Endothelial cell of umbilical vein (primary cell): ENCODE measurements at regions not wholly inside any gene's neighbourhood (a gene's known extent, or its start where the extent isn't known, plus 50 kb on each side); places are given as distances from the start of the nearest gene placed in this dataset.

Experiments used
- BruUV-seq: library from RNA; stranded (reverse); fragments of 400-500 nt; replicated peaks from 2 replicates; lab custom pipeline; 2021; lab: Mats Ljungman, UMichigan
- CTCF ChIA-PET: fragments of 300-600, 350-600 bp; sonication (Branson Sonifier 250); formaldehyde crosslinking; loops from one replicate; lab custom pipeline; 2021; ENCODE audit warnings: antibody characterized with exemption, inconsistent platforms; lab: Charles Lee
- POLR2A ChIA-PET: fragments of 300-600, 350-600 bp; sonication (Branson Sonifier 250); formaldehyde crosslinking; loops from one replicate; lab custom pipeline; 2021; ENCODE audit warnings: antibody characterized with exemption, inconsistent platforms; lab: Charles Lee
- DNase-seq: peaks from one replicate; pipeline ENCODE4 v3.0.0-alpha.2; 2011; ENCODE audit warnings: low read depth, low spot score
- FAIRE-seq: peaks from 2 replicates; lab custom pipeline; 2011; peaks lifted over from hg19 to GRCh38; lab: Jason Lieb, UNC
- H2AFZ ChIP-seq: 2 replicates; pipeline ENCODE4 v1.6.0; 2012; ENCODE audit warnings: low read depth, low read length, control low read depth, inconsistent platforms
- H3K27ac ChIP-seq: 2 replicates; pipeline ENCODE4 v1.5.1; 2011; ENCODE audit warnings: low read depth, mild to moderate bottlenecking, control low read depth, low read length, moderate library complexity; ENCODE audit not compliant: insufficient read depth
- H3K27me3 ChIP-seq, 2 experiments: 2 replicates each; pipeline versions ENCODE4 v1.6.0 to v1.6.1; 2011; ENCODE audit warnings: low read length in 2 of 2, mixed read lengths in 1 of 2; ENCODE audit not compliant: control insufficient read depth in 2 of 2, insufficient read depth in 2 of 2
- H3K36me3 ChIP-seq, 2 experiments: 2 replicates in 1 of 2; 3 replicates in 1 of 2; pipeline ENCODE4 v1.5.1; 2011; ENCODE audit warnings: low read length in 2 of 2, mild to moderate bottlenecking in 1 of 2, moderate library complexity in 1 of 2; ENCODE audit not compliant: control insufficient read depth in 2 of 2, insufficient read depth in 2 of 2; ENCODE audit errors: extremely low read depth in 1 of 2
- H3K4me1 ChIP-seq: 3 replicates; pipeline ENCODE4 v1.5.1; 2011; ENCODE audit warnings: mild to moderate bottlenecking, low read length; ENCODE audit not compliant: control insufficient read depth, insufficient read depth; ENCODE audit errors: extremely low read depth
- H3K4me2 ChIP-seq: 2 replicates; pipeline ENCODE4 v1.6.1; 2011; ENCODE audit warnings: low read length, control low read depth, mixed read lengths; ENCODE audit not compliant: insufficient read depth
- H3K4me3 ChIP-seq, 3 experiments: fragments of 200-600 bp in 1 of 3; sonication (generic), shearing (Covaris generic) in 1 of 3; replicated peaks in 1 of 3; 2 replicates each; pipeline ENCODE4 v1.5.1; 2011 to 2016; ENCODE audit warnings: control low read depth in 3 of 3, low read length in 3 of 3, mild to moderate bottlenecking in 2 of 3, inconsistent platforms in 1 of 3, low read depth in 1 of 3, moderate library complexity in 1 of 3; ENCODE audit not compliant: insufficient read depth in 1 of 3
- H3K79me2 ChIP-seq: 2 replicates; pipeline ENCODE4 v1.6.0; 2012; ENCODE audit warnings: low read length, inconsistent platforms; ENCODE audit not compliant: control insufficient read depth, insufficient read depth
- H3K9ac ChIP-seq: replicated peaks from 2 replicates; pipeline ENCODE3; 2011; ENCODE audit warnings: low read length, control low read depth; ENCODE audit not compliant: insufficient read depth; ENCODE audit errors: extremely low read depth
- H3K9me1 ChIP-seq: replicated peaks from 3 replicates; pipeline ENCODE4 v1.6.0; 2011; ENCODE audit warnings: mild to moderate bottlenecking, low read length; ENCODE audit not compliant: control insufficient read depth, insufficient read depth; ENCODE audit errors: extremely low read depth
- H3K9me3 ChIP-seq: replicated peaks from 2 replicates; pipeline ENCODE4 v1.5.1; 2012; ENCODE audit warnings: low read length, inconsistent platforms; ENCODE audit not compliant: control insufficient read depth, insufficient read depth
- H4K20me1 ChIP-seq: replicated peaks from 2 replicates; pipeline ENCODE3; 2011; ENCODE audit warnings: mild to moderate bottlenecking, low read length; ENCODE audit not compliant: control insufficient read depth, insufficient read depth; ENCODE audit errors: extremely low read depth
- CTCF ChIP-seq, 2 donors: IDR thresholded peaks; 1 replicate in 1 of 2; 2 replicates in 1 of 2; pipeline ENCODE4 v1.5.1; 2011; ENCODE audit warnings: low read length in 2 of 2, mild to moderate bottlenecking in 2 of 2, moderate library complexity in 2 of 2, control low read depth in 1 of 2, inconsistent platforms in 1 of 2, low read depth in 1 of 2; ENCODE audit not compliant: insufficient read depth in 1 of 2; ENCODE audit errors: extremely low read depth in 1 of 2
- EZH2 ChIP-seq: IDR thresholded peaks from 2 replicates; pipeline ENCODE4 v1.6.1; 2012; ENCODE audit warnings: borderline replicate concordance, low read depth, mild to moderate bottlenecking, moderate library complexity, low read length, inconsistent platforms; ENCODE audit not compliant: severe bottlenecking
- FOS ChIP-seq: IDR thresholded peaks from 2 replicates; pipeline ENCODE4 v1.6.1; 2011; ENCODE audit warnings: mild to moderate bottlenecking, low read length, moderate library complexity, borderline replicate concordance; ENCODE audit not compliant: insufficient read depth
- GATA2 ChIP-seq: IDR thresholded peaks from 2 replicates; pipeline ENCODE4 v1.7.0; 2011; ENCODE audit warnings: low read depth, mild to moderate bottlenecking, moderate library complexity, mixed read lengths, low read length; ENCODE audit not compliant: insufficient read length, insufficient read depth
- JUN ChIP-seq: IDR thresholded peaks from 2 replicates; pipeline ENCODE4 v1.6.1; 2011; ENCODE audit warnings: borderline replicate concordance, low read depth; ENCODE audit not compliant: insufficient read length, insufficient read depth
- MAX ChIP-seq: IDR thresholded peaks from 2 replicates; pipeline ENCODE4 v1.6.1; 2011; ENCODE audit not compliant: insufficient read depth, insufficient read length
- POLR2A ChIP-seq: IDR thresholded peaks from 2 replicates; pipeline ENCODE4 v1.6.1; 2012; ENCODE audit warnings: low read depth, mild to moderate bottlenecking, control low read depth, low read length
- POLR2AphosphoS5 ChIP-seq: IDR thresholded peaks from 2 replicates; pipeline ENCODE4 v1.6.1; 2012; ENCODE audit warnings: low read depth, mild to moderate bottlenecking, control low read depth, low read length, moderate library complexity; ENCODE audit not compliant: insufficient read depth
- dilution Hi-C: fragments of 300-500 bp; cut with MboI; formaldehyde crosslinking; loops from one replicate; pipeline ENCODE4 v1.15.0; 2019; ENCODE audit warnings: low sequenced_read_pairs; ENCODE audit not compliant: extremely low pct_ligation_motif_present
- intact Hi-C: fragments of 100-400 bp; cut with micrococcal nuclease; formaldehyde crosslinking; loops from one replicate; pipeline ENCODE4 v1.10.0; 2022

GRCh38 chr9:23039402-23039801, 592.8 kb downstream of the DMRTA1 start:
- dilution Hi-C loops, result no loop called here
- Histone ChIP-seq H3K9ac (no peak overlapping the region), H3K9me3 (no peaks in the 10 kb centered on the region), H2AFZ (no peak overlapping the region), H3K27me3 (no peaks in the 10 kb centered on the region), H3K36me3 (no peaks in the 10 kb centered on the region), H3K4me1 (peaks cover 32% of the 10 kb centered on the region), H3K27ac (no peak overlapping the region), H3K79me2 (no peaks in the 10 kb centered on the region), H3K4me3 (no peak overlapping the region), H3K9me1 (no peaks in the 10 kb centered on the region), H3K4me2 (no peak overlapping the region), H4K20me1 (no peaks in the 10 kb centered on the region)
- no peak for TF ChIP-seq MAX
- TF ChIP-seq JUN, result no peak
- TF ChIP-seq GATA2, result no peak
- no peak for TF ChIP-seq POLR2AphosphoS5
- no peak for TF ChIP-seq CTCF (IDR thresholded peaks at IDR 0.05; ENCODE audit: extremely low read depth in 1 of 2, insufficient read depth in 1 of 2, low read depth in 1 of 2, low read length in 2 of 2)
- TF ChIP-seq POLR2A, result no peak
- no peak for TF ChIP-seq EZH2
- no peak for TF ChIP-seq FOS
- ChIA-PET CTCF (no interaction called here), POLR2A (no interaction called here)
- intact Hi-C loops, result no loop called here
- FAIRE-seq (no peak), DNase-seq (no peak)
- BruUV-seq, result no TSS peak
